ENCODE measurements at regions not wholly inside any gene's neighbourhood (a gene's known extent, or its start where the extent isn't known, plus 50 kb on each side); places are given as distances from the start of the nearest gene placed in this dataset.

- no peak for DNase-seq (ENCODE audit: low read depth)
Observed at GRCh38 chr15:67992411-67992810, 61.7 kb upstream of the PIAS1 start.

DNA sequence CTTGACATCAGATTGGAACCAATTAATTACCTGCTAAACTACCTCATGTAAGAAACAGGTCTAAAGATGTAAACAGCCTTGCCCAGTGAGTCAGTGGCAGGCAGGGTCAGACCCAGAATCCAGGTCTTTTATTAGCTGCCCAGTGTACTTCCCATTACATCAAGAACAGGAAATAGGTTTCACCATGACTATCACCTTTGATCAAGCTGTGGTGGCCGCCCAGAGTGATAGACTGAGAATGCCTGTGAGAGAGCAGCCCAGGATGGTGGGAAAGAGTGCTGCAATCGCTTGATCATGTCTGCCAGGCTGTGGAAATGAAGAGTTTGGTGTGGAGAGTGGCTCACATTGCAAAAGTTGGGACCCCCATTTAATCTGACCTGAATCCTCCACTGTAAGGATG, 61.3 kb upstream of the PIAS1 start:
- DNase-seq (ENCODE audit: low read depth): no peak

GRCh38 chr15:67997996-67998395, 56.1 kb upstream of the PIAS1 start:
- DNase-seq (ENCODE audit: low read depth): no peak

DNA sequence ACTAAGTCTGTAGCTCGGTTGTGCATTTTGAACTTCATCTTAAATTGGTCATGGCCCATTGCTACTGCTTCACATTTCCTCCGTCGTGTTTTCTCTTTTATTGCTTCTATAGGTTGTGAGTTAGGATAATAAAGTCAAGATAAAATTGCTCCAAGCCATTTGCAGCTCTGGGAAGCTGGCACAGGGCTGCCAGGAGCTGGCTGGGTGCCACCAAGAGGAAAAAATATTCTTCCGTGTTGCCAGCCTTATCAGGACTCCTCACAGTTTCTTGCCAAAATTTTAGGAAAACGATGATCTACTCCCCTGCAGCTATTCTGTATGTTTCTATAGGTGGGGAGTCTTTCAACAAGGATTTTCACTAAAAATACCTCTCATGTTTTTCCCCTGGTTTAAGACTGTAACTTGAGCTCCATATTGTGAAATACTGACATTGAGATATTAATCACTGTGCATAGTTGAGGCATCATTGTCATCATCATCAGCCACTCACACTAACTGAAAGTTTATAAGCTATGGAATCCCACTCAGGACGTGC, 55.4 kb upstream of the PIAS1 start:
- DNase-seq (ENCODE audit: low read depth): no peak

DNA sequence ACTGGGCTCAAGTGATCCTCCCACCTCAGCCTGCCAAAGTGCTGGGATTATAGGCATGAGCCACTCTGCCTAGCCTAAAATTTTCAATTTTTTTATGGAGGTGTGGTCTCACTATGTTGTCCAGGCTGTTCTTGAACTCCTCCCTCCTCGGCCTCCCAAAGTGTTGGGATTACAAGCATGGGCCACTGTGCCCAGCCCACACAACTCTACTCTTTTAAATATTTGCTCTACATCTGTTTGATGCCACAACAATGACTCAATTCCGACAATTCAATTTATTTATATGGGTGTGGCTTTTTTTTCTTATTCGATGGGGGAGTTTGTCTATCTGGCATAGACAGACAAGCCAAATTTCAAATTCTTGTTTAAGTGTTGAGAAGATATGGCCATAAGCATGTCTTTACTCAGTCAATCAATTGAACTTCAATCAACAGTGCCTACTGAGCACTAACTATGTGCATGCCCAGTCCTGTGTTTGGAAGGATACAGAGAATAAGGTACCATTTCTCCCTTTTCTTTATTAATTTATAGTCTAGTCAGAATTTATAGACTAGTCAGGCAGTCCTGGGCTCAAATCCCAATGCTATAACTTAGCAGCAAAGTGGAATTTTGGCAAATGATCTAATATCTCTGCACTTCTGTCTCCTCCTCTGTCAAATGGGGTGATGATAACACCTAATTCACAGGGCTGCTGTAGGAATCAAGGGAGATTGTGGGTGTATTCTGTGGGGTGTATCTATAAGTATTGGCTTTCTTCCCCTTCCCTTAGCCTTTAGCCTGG, 54.6 kb upstream of the PIAS1 start:
- no peak for DNase-seq (ENCODE audit: low read depth)

- DNase-seq (ENCODE audit: low read depth): no peak
Observed at GRCh38 chr15:68000754-68001153, 53.4 kb upstream of the PIAS1 start.

DNA sequence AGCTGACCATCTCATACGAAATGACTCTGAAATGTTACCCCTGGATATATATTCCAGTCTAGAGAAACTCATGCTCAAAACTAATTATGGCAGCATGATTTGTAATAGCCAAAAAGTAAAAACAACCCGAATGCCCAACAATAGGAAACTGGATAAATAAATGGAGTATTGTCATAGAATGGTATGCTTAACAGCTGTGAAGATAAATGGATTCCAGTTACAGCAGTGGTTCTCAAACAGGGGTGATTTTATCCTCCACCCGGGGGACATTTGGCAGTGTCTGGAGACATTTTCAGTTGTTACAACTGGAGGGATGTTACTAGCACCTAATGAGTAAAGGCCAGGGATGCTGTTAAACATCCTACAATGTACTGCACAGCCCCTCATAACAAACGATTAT, 52.3 kb upstream of the PIAS1 start:
- no peak for DNase-seq (ENCODE audit: low read depth)

GRCh38 chr15:68003297-68003696, 50.8 kb upstream of the PIAS1 start:
- DNase-seq (ENCODE audit: low read depth): no peak
